ENCODE measurements at regions not wholly inside any gene's neighbourhood (a gene's known extent, or its start where the extent isn't known, plus 50 kb on each side); places are given as distances from the start of the nearest gene placed in this dataset.

- Mint-ChIP-seq H3K36me3 (peaks cover 2% of the 10 kb centered on the region), H3K4me1 (peaks cover 24% of the 10 kb centered on the region)
- TF ChIP-seq CTCF (IDR thresholded peaks at IDR 0.05) (no peak), EZH2 (IDR thresholded peaks at IDR 0.05) (no peak), EZH2phosphoT487 (IDR thresholded peaks at IDR 0.05) (no peak)
These were observed 358.4 kb upstream of the PROK2 start for GRCh38 chr3:72143322-72143721.

GRCh38 chr3:72142028-72142427 is 357.1 kb upstream of the PROK2 start:
- Histone ChIP-seq H3K9me3 (ENCODE audit: low read depth) (no peaks in the 10 kb centered on the region), H3K9ac (no peak overlapping the region), H3K4me2 (no peak overlapping the region), H3K27ac (no peak overlapping the region), H2AFZ (replicated peaks) (no peak overlapping the region), H3K79me2 (ENCODE audit: low read depth) (no peaks in the 10 kb centered on the region), H4K20me1 (ENCODE audit: low read depth) (no peaks in the 10 kb centered on the region), H3F3A (ENCODE audit: low read depth) (no peaks in the 10 kb centered on the region), H3K4me3 (no peak overlapping the region), H3K27me3 (no peaks in the 10 kb centered on the region), H3K36me3 (no peaks in the 10 kb centered on the region), H3K4me1 (no peaks in the 10 kb centered on the region)
- Mint-ChIP-seq H3K27ac (no peak overlapping the region), H3K4me1 (peaks cover 25% of the 10 kb centered on the region), H3K4me3 (no peak overlapping the region), H3K27me3 (ENCODE audit: insufficient read depth, low read depth) (peaks cover 11% of the 10 kb centered on the region), H3K9me3 (peaks cover 2% of the 10 kb centered on the region), H3K36me3 (no peaks in the 10 kb centered on the region)
- no peak for TF ChIP-seq EZH2 (IDR thresholded peaks at IDR 0.05)
- TF ChIP-seq CTCF (IDR thresholded peaks at IDR 0.05): no peak
- TF ChIP-seq EZH2phosphoT487 (IDR thresholded peaks at IDR 0.05): no peak
- no peak for DNase-seq (ENCODE audit: low spot score)

More at GRCh38 chr3:72143322-72143721, 358.4 kb upstream of the PROK2 start:
- no peak overlapping the region for H3K4me3 Mint-ChIP-seq
- Histone ChIP-seq H3K4me3 (no peak overlapping the region), H4K20me1 (ENCODE audit: low read depth) (no peaks in the 10 kb centered on the region), H2AFZ (replicated peaks) (no peak overlapping the region), H3K27ac (no peak overlapping the region), H3K4me1 (no peaks in the 10 kb centered on the region), H3K79me2 (ENCODE audit: low read depth) (no peaks in the 10 kb centered on the region), H3K4me2 (no peak overlapping the region), H3K27me3 (no peaks in the 10 kb centered on the region), H3F3A (ENCODE audit: low read depth) (no peaks in the 10 kb centered on the region), H3K9ac (no peak overlapping the region), H3K36me3 (no peaks in the 10 kb centered on the region), H3K9me3 (ENCODE audit: low read depth) (no peaks in the 10 kb centered on the region)
- H3K27me3 Mint-ChIP-seq (ENCODE audit: insufficient read depth, low read depth): peaks cover 16% of the 10 kb centered on the region
- DNase-seq (ENCODE audit: low spot score): no peak
- peaks cover 6% of the 10 kb centered on the region for H3K9me3 Mint-ChIP-seq
- H3K27ac Mint-ChIP-seq: no peak overlapping the region

- H3K9me3 Mint-ChIP-seq: peaks cover 2% of the 10 kb centered on the region
- peaks cover 27% of the 10 kb centered on the region for H3K4me1 Mint-ChIP-seq
- H3K27ac Mint-ChIP-seq: no peak overlapping the region
- Histone ChIP-seq H3K4me2 (no peak overlapping the region), H3K36me3 (no peaks in the 10 kb centered on the region), H3K79me2 (ENCODE audit: low read depth) (no peaks in the 10 kb centered on the region), H2AFZ (replicated peaks) (no peak overlapping the region), H3K27me3 (no peaks in the 10 kb centered on the region), H4K20me1 (ENCODE audit: low read depth) (no peaks in the 10 kb centered on the region), H3K4me1 (no peaks in the 10 kb centered on the region), H3K4me3 (no peak overlapping the region), H3K9me3 (ENCODE audit: low read depth) (no peaks in the 10 kb centered on the region), H3K27ac (no peak overlapping the region), H3F3A (ENCODE audit: low read depth) (no peaks in the 10 kb centered on the region), H3K9ac (no peak overlapping the region)
- no peak for DNase-seq (ENCODE audit: low spot score)
- no peaks in the 10 kb centered on the region for H3K36me3 Mint-ChIP-seq
- H3K4me3 Mint-ChIP-seq: no peak overlapping the region
- TF ChIP-seq CTCF (IDR thresholded peaks at IDR 0.05) (no peak), EZH2 (IDR thresholded peaks at IDR 0.05) (no peak)
- H3K27me3 Mint-ChIP-seq (ENCODE audit: insufficient read depth, low read depth): peaks cover 13% of the 10 kb centered on the region
These were observed 356.3 kb upstream of the PROK2 start for GRCh38 chr3:72141264-72141663.
